AG09309 (cell line): ENCODE measurements at regions not wholly inside any gene's neighbourhood (a gene's known extent, or its start where the extent isn't known, plus 50 kb on each side); places are given as distances from the start of the nearest gene placed in this dataset.

Source experiments
- DNase-seq: peaks from one replicate; pipeline ENCODE4 v3.0.0-alpha.2; 2010; ENCODE audit warnings: low read depth
- H3K4me3 ChIP-seq: 2 replicates; pipeline ENCODE4 v1.5.1; 2011; ENCODE audit warnings: mild to moderate bottlenecking, low read depth, low read length, moderate library complexity; ENCODE audit not compliant: control insufficient read depth
- TF ChIP-seq, protein P1 (sequence below): IDR thresholded peaks from 2 replicates; pipeline ENCODE4 v1.5.1; 2011; ENCODE audit warnings: mild to moderate bottlenecking, low read depth, low read length, inconsistent platforms; ENCODE audit not compliant: insufficient read depth, control insufficient read depth; ENCODE audit errors: missing control alignments

DNA sequence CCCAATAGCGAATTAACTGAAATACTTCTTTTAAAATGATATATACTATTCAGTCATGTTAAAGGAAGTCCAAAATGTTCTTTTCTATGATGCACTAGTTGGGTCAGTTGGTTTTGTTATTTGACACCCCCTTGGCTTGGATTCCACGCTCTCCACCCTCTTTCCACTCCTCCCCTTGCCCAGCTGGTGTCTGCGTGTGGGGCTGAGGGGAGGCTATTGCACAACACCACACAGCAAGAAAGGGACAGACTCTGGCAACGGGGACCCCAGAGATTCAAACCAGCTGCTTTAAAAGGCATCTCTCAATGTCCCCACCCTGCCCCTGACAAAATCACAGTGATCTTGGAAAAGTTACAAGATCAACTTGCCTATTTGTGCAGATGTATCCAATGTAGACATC is 394.3 kb downstream of the TGFB2 start:
- H3K4me3 ChIP-seq, result no peak overlapping the region
- TF ChIP-seq, protein P1, sequence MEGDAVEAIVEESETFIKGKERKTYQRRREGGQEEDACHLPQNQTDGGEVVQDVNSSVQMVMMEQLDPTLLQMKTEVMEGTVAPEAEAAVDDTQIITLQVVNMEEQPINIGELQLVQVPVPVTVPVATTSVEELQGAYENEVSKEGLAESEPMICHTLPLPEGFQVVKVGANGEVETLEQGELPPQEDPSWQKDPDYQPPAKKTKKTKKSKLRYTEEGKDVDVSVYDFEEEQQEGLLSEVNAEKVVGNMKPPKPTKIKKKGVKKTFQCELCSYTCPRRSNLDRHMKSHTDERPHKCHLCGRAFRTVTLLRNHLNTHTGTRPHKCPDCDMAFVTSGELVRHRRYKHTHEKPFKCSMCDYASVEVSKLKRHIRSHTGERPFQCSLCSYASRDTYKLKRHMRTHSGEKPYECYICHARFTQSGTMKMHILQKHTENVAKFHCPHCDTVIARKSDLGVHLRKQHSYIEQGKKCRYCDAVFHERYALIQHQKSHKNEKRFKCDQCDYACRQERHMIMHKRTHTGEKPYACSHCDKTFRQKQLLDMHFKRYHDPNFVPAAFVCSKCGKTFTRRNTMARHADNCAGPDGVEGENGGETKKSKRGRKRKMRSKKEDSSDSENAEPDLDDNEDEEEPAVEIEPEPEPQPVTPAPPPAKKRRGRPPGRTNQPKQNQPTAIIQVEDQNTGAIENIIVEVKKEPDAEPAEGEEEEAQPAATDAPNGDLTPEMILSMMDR, result no peak

DNA sequence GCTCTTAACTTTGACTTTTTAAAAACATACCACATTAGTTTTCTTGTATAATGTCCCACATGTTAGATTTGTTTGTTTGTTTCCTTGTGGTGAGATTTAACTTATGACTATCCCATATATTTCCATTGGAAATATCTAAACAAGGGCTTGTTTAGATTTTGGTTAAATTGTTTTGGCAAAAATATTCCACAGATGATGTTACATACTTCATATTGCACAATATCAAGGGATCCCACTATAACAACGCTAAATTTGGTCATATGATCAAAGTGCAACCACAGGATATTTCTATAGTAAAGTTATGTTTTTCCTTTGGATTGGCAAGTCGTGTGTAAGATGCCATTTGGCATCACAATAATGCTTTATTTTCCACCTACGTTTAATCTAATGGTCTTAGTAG is 396.7 kb downstream of the TGFB2 start:
- TF ChIP-seq, protein P1, result no peak
- DNase-seq, result no peak
- H3K4me3 ChIP-seq, result no peak overlapping the region

More for the DNA sequence above, 394.3 kb downstream of the TGFB2 start:
- DNase-seq, result no peak

DNA sequence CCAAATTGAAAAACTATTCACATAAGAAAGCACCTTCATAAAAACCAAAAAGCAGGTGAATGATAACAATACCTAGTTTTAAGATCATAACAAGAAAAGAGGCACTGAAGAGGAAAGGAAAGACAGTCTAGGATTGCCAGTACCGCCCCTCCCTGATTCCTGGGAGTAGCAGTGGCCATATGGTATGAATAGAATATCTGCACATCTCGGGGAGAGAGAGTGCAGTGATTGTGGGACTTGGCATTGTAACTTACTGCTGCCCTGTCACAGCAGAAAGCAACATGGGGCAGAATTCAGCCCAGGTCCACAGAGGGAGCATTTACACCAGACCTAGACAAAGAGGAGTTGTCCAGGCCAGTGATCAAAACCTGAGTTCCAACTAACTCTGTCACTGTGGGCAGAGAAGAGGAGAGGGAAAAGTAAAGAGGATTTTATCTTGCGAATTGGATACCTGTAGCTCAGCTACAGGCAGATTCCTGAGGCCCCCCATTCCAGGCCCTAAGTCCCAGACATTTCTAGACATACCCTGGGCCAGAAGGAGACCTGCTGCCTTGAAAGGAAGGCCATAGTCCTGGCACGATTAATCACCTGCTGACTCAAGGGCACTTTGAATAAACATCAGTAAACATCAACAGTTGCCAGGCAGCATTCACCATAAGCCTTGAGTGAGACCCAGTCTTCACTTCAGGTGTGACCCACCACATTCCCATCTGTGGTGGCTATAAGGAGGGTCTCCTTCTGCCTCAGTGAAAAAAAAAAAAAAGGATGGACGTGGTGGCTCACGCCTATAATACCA is 397.5 kb downstream of the TGFB2 start:
- no peak overlapping the region for H3K4me3 ChIP-seq
- TF ChIP-seq, protein P1, result no peak
- DNase-seq, result no peak

DNA sequence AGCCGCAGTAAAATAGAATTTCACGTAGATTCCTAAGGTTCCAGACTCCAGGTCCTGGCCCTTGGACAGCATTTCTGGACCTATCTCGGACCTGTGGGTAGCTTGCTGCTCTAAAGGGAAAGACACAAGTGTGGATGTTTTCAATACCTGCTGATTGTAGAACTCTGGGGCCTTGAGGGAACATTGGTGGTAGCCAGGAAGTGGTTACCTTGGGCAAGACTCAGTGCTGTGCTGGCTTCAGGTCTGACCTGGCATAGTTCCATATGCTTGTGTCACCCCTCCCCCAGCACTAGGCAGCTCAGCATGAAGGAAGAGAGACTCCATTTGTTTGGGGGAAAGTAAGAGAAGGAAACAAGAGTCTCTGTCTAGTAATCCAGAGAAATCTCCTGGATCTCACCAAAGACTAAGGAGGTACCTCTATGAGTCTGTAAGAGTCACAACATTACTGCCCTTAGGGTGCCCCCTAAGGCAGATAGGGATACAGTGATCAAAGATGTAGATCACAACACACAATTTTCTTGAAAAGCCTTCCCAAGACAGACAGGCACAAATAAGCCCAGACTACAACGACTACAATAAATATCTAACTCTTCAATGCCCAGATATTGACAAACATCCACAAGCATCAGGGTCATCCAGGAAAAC is 398.8 kb downstream of the TGFB2 start:
- TF ChIP-seq, protein P1, result no peak
- no peak overlapping the region for H3K4me3 ChIP-seq
- DNase-seq, result no peak

DNA sequence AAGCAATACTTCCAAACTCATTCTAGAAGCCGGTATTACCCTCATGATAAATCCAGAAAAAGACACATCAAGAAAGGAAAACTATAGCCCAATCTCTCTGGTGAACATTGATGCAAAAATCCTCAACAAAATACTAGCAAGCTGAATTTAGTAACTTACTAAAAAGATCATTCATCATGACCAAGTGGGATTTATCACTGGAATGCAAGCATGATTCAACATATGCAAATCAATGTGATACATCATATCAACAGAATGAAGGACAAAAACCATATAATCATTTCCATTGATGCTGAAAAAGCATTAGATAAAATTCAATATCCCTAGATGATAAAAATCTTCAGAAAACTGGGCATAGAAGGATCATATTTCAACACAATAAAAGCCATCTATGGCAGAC is 402.9 kb downstream of the TGFB2 start:
- TF ChIP-seq, protein P1, result no peak
- H3K4me3 ChIP-seq, result no peak overlapping the region
- no peak for DNase-seq

DNA sequence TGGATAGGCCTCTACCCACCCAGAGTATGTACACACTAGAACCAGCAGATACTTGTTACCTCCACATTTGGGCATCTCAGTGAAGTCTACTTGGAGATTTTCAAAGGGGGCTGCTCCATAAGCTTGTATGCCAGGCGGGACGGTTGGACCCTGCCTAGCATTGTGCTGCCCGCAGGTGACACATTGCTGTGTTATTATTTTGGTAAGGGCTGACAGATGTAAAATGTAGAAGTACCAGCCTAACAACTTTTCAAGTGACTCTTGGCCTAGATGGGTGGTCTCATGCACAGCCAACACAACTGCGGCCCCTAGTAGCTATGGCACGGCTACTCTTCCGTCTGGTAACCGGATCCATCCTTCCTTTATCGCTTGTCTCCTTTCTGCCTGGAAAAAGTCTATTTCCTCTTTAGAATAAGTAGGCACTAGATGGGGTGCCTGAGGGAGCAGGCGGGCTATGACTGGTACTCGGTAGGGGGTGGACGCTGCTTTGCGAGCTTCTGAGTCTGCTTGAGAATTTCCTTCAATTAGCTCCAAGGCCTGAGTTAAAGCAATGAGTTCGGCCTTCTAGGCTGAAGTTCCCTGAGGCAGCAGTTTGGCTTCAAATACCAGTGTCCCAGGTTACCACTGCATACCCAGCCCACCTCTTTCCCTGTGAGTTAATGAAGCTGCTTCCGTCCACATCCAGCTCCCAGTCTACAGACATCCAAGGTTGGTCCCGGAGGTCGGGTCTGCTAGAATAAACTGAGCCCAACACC is 405.3 kb downstream of the TGFB2 start:
- TF ChIP-seq, protein P1, result no peak
- H3K4me3 ChIP-seq, result no peak overlapping the region
- no peak for DNase-seq
